Lung (tissue), 1 donor: ENCODE measurements at regions not wholly inside any gene's neighbourhood (a gene's known extent, or its start where the extent isn't known, plus 50 kb on each side); places are given as distances from the start of the nearest gene placed in this dataset. TPM values are rescaled to one million over a fixed set of nuclear protein-coding genes. Genes with fewer than 3 reads are reported as not detected.

Source experiments
- small RNA-seq: library from RNA; depleted of rRNA; stranded (forward); fragments of <200 nt; gene quantifications from one replicate; pipeline ENCODE3, GENCODE V24; 2014; ENCODE audit warnings: low replicate concordance

Small RNA genes lying in the stretch of these regions (small RNA-seq; reads per million reads assigned to genes)
- not detected for gene MIR8070
